GM18951 (cell line): ENCODE measurements at regions not wholly inside any gene's neighbourhood (a gene's known extent, or its start where the extent isn't known, plus 50 kb on each side); places are given as distances from the start of the nearest gene placed in this dataset.
"Not testable (repeated sequence)": the region's sequence is repeated elsewhere in the genome, so short reads cannot be mapped to it uniquely, and the experiment has no call there.

ENCODE experiments used
- POLR2A ChIP-seq: IDR thresholded peaks from 4 replicates; pipeline ENCODE4 v1.6.1; 2011; ENCODE audit warnings: mild to moderate bottlenecking; ENCODE audit not compliant: insufficient read length, insufficient read depth; ENCODE audit errors: extremely low read depth
- in situ Hi-C: fragments of 300-500 bp; cut with MboI; formaldehyde crosslinking; loops from one replicate; pipeline ENCODE4 v1.12.0; 2022; ENCODE audit warnings: low sequenced_read_pairs, mixed read lengths, inconsistent platforms; ENCODE audit not compliant: unreplicated experiment

GRCh38 chr3:168968609-168969008 is 694.9 kb downstream of the MECOM start:
- in situ Hi-C loops, result no loop called here
- TF ChIP-seq POLR2A, result no peak

GRCh38 chr3:168964736-168965135 is 698.8 kb downstream of the MECOM start:
- in situ Hi-C loops, result no loop called here
- no peak for TF ChIP-seq POLR2A

DNA sequence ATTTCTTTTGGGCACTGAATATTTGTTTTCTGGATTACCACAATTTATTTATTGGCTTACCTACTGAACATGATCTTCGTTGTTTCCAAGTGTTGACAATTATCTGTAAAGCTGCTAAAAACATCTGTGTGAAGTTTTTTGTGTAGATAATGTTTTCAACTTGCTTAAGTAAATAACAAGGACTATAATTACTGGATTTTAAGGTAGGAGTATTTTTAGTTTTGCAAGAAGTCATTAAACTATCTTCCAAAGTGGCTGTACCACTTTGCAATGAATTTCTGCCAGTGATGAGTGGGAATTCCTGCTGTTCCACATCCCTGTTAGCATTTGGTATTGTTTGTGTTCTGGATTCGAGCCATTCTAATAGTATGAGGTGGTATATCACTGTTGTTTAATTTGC is 702.2 kb downstream of the MECOM start:
- in situ Hi-C loops, result no loop called here
- no peak for TF ChIP-seq POLR2A

DNA sequence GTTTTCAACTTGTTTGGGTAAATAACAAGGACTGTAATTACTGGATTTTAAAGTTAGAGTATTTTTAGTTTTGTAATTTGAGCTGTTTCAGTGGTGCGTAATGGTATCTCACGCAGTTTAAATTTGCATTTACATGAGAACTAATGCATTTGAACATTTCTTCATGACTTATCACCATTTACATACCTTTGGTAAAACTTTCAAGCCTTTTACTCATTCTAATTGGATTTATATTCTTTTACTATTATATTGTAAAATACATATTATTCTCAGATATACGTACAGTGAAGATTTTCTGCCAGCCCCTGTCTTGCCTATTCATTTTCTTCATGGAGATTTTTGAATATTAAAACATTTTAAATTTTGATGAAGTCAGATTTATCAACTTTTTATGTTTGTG is 703.8 kb downstream of the MECOM start:
- no peak for TF ChIP-seq POLR2A
- in situ Hi-C loops, result no loop called here

GRCh38 chr3:168958466-168958865 is 705.0 kb downstream of the MECOM start:
- in situ Hi-C loops, result no loop called here
- TF ChIP-seq POLR2A, result no peak

DNA sequence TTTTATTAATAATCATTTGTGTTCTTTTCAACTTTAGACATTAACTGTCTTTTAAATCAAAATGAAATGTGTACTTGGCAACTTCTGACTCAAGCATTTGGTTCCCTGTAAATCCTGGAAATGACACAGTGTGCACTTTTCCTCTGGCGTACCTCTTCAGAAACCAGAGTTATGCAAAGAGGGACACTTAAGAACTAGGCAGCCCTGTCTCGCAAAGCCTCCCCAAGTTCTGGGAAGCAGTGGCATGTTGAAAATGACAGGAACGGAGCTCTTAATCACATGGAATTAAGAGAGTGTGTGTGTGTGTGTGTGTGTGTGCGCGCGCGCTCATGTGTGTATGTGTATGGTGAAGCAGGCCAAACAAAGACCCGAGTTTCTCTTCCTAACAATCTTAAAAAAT is 707.4 kb downstream of the MECOM start:
- no peak for TF ChIP-seq POLR2A
- in situ Hi-C loops, result no loop called here

GRCh38 chr3:168952551-168952950 is 711.0 kb downstream of the MECOM start:
- no peak for TF ChIP-seq POLR2A

GRCh38 chr3:168951884-168952283 is 711.6 kb downstream of the MECOM start:
- in situ Hi-C loops, result no loop called here
- TF ChIP-seq POLR2A, result no peak

More at GRCh38 chr3:168952551-168952950, 711.0 kb downstream of the MECOM start:
- in situ Hi-C loops, result no loop called here

DNA sequence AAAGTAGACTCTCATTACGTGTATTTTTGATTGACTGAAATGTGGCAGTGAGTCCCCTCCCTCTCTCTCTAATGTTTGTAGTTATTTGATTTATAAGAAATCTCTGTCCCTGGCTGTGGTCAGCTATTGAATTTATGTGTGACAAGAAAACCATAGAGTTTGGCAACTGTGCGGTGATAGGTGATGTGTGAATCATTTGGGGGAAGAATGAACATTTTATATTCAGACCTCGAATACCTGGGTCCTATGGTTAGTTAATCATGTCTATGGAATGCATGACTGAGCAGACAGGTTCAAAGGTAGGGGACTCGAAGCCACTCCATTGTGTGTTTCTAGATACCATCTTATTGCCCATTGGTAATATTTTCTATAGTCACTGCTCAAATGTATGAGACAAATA is 712.1 kb downstream of the MECOM start:
- in situ Hi-C loops, result no loop called here
- TF ChIP-seq POLR2A, result no peak

DNA sequence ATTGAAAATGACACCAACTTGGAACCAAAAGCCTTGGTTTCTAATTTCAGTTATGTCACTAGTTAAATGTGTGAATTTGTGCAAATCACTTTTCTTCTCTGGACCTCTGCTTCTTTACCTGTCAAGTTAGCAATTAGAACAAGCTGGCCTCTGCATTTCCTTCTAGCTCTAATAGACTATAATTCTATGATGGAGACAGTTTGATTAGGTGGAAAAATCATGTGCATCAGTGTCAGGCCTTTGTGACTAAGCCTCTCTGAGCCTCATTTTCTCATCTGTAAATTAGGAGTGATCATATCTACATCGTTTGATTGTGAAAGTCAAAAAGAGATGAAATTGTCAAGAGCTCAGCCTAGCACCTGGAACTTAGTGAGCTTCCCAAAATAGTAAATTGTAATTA is 712.9 kb downstream of the MECOM start:
- in situ Hi-C loops, result no loop called here
- no peak for TF ChIP-seq POLR2A

GRCh38 chr3:168939651-168940238 is 723.8 kb downstream of the MECOM start:
- in situ Hi-C loops, result no loop called here
- no peak for TF ChIP-seq POLR2A

GRCh38 chr3:168933614-168934013 is 729.9 kb downstream of the MECOM start:
- in situ Hi-C loops, result no loop called here
- no peak for TF ChIP-seq POLR2A

GRCh38 chr3:168929997-168930396 is 733.5 kb downstream of the MECOM start:
- in situ Hi-C loops, result not testable (repeated sequence)

DNA sequence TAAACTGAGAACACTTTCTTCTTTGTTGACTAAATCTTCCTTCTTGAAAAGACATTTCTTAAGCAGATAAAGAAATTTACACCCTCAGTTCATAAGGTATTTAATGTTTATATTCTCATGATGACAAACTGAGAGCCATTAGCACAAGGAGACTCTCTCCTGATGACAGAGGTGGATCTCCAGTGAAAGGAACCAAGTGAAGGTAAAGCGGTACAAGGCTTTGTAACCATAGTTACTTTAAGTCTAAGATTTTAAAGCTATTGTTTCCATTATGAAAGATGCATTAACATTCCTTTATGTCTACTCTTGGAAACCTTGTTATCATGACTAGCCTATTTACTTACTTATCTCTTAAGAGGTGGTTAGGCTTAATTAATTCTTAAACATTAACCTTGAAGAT is 737.1 kb downstream of the MECOM start:
- in situ Hi-C loops, result no loop called here

DNA sequence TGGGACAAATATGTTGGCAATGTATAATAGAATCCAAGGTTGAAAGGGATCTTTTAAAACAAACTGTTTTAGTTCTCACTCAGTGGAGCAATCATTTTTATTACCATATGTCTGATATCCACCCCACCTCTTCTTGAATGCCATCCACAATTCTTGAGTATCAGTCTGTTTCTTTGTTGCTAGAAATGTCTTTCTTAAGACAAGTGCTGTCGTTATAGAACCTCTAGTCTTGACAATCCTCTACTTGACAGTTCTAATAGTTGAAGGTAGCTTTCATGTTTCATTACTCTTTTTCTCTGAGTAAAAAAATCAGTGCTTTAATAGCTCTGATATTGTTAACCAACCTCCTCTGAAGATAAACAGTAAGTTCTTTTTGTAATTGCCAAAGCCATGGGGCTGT is 737.9 kb downstream of the MECOM start:
- in situ Hi-C loops, result no loop called here
- no peak for TF ChIP-seq POLR2A

More for the DNA sequence above, 737.1 kb downstream of the MECOM start:
- TF ChIP-seq POLR2A, result no peak

DNA sequence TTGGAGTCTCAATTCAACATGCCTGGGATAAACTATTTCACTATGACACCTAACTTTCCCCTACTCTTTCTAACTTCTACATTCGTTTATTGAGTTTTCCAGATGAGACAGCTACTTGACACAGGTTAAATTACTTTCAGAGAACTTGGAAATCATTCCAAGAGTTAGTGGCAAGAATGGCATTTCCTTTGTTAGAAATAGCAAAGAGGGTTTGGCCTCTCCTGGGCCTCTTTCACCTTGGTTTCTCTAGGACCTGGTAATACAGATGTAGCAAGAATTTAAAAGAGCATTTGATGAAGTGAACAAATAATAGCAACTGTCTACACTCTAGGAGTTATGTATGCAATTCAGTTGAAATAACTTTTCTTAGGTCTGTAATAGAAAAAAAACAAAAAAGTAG is 748.9 kb downstream of the MECOM start:
- in situ Hi-C loops, result no loop called here
- TF ChIP-seq POLR2A, result no peak

DNA sequence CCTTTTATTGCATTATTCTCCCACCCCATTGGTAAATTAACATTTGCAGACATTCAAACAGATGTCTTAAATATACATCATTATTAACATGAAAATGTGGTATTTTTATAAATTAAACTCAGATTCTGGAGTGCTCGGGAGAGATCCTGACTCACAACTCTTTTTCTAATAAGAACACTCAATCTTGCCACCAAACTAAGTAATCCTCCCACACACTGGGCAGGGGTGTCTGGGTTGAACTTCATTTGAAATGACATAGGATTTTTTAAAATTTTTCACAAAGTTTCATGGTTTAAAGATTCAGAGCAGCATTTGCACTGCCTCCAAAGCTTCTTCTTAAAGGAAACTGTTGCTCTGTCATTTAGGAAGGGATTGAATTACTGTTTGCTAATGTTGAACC is 754.3 kb downstream of the MECOM start:
- in situ Hi-C loops, result no loop called here
- TF ChIP-seq POLR2A, result no peak
